ENCODE measurements at regions not wholly inside any gene's neighbourhood (a gene's known extent, or its start where the extent isn't known, plus 50 kb on each side); places are given as distances from the start of the nearest gene placed in this dataset.

DNA sequence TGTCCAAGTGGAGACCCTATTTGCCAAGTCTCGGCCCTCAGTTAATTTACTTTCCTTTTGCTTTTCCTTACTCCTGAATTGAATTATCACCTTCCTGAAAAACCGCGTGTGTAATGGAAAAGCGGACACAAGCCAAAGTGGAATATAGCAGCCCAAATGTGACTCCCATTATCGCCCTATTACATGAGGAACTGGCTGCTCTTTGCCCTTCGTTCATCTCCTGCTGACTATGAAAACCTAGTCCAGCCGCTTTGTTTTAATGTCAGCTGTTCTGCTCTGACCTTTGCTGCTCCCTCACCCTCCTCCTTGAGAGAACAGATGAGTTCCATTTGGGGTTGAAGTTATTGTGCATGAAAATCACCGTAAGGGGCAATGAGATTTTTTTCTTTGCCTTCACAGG is 632.7 kb upstream of the SUCLG2 start:
- 66 to 73% methylated on average over 8 of the region's 8 CpGs for WGBS, 2 donors
- no peaks in the 10 kb centered on the region for H3K27me3 ChIP-seq (ENCODE audit: control insufficient read depth in 1 of 2, insufficient read depth in 2 of 2, low read length in 2 of 2)
- no peak overlapping the region for H3K4me3 ChIP-seq (ENCODE audit: low read depth in 1 of 2, low read length in 2 of 2)
- no peak overlapping the region for H3K27ac ChIP-seq (ENCODE audit: low read depth in 2 of 2, low read length in 1 of 2)
- no peaks in the 10 kb centered on the region for H3K4me1 ChIP-seq (ENCODE audit: control insufficient read depth in 2 of 2, insufficient read depth in 2 of 2, low read length in 1 of 2)
- H3K36me3 ChIP-seq (ENCODE audit: control insufficient read depth in 2 of 2, insufficient read depth in 2 of 2, low read length in 1 of 2): no peaks in the 10 kb centered on the region
- H3K9me3 ChIP-seq (ENCODE audit: control insufficient read depth in 2 of 2, insufficient read depth in 1 of 2, low read depth in 1 of 2, low read length in 1 of 2): no peaks in the 10 kb centered on the region

GRCh38 chr3:68274286-68274685 is 619.9 kb upstream of the SUCLG2 start:
- WGBS, 2 donors: 13 to 22% methylated on average over 1 of the region's 1 CpG

GRCh38 chr3:68271145-68271544 is 616.7 kb upstream of the SUCLG2 start:
- WGBS, 2 donors: 82 to 89% methylated on average over 2 of the region's 2 CpGs
- no peak overlapping the region for H3K4me3 ChIP-seq (ENCODE audit: low read depth in 1 of 2, low read length in 2 of 2)
- H3K36me3 ChIP-seq (ENCODE audit: control insufficient read depth in 2 of 2, insufficient read depth in 2 of 2, low read length in 1 of 2): no peaks in the 10 kb centered on the region
- no peaks in the 10 kb centered on the region for H3K27me3 ChIP-seq (ENCODE audit: control insufficient read depth in 1 of 2, insufficient read depth in 2 of 2, low read length in 2 of 2)
- H3K4me1 ChIP-seq (ENCODE audit: control insufficient read depth in 2 of 2, insufficient read depth in 2 of 2, low read length in 1 of 2): no peaks in the 10 kb centered on the region
- no peak overlapping the region for H3K27ac ChIP-seq (ENCODE audit: low read depth in 2 of 2, low read length in 1 of 2)
- H3K9me3 ChIP-seq (ENCODE audit: control insufficient read depth in 2 of 2, insufficient read depth in 1 of 2, low read depth in 1 of 2, low read length in 1 of 2): no peaks in the 10 kb centered on the region

More at GRCh38 chr3:68274286-68274685, 619.9 kb upstream of the SUCLG2 start:
- Histone ChIP-seq H3K4me1 (ENCODE audit: control insufficient read depth in 2 of 2, insufficient read depth in 2 of 2, low read length in 1 of 2) (no peaks in the 10 kb centered on the region), H3K36me3 (ENCODE audit: control insufficient read depth in 2 of 2, insufficient read depth in 2 of 2, low read length in 1 of 2) (no peaks in the 10 kb centered on the region), H3K27ac (ENCODE audit: low read depth in 2 of 2, low read length in 1 of 2) (no peak overlapping the region), H3K27me3 (ENCODE audit: control insufficient read depth in 1 of 2, insufficient read depth in 2 of 2, low read length in 2 of 2) (no peaks in the 10 kb centered on the region), H3K4me3 (ENCODE audit: low read depth in 1 of 2, low read length in 2 of 2) (no peak overlapping the region), H3K9me3 (ENCODE audit: control insufficient read depth in 2 of 2, insufficient read depth in 1 of 2, low read depth in 1 of 2, low read length in 1 of 2) (no peaks in the 10 kb centered on the region)

- H3K4me3 ChIP-seq (ENCODE audit: low read depth in 1 of 2, low read length in 2 of 2): no peak overlapping the region
- no peak overlapping the region for H3K27ac ChIP-seq (ENCODE audit: low read depth in 2 of 2, low read length in 1 of 2)
- WGBS, 2 donors: 71 to 72% methylated on average over 3 of the region's 3 CpGs
- H3K4me1 ChIP-seq (ENCODE audit: control insufficient read depth in 2 of 2, insufficient read depth in 2 of 2, low read length in 1 of 2): no peaks in the 10 kb centered on the region
- H3K36me3 ChIP-seq (ENCODE audit: control insufficient read depth in 2 of 2, insufficient read depth in 2 of 2, low read length in 1 of 2): no peaks in the 10 kb centered on the region
- no peaks in the 10 kb centered on the region for H3K9me3 ChIP-seq (ENCODE audit: control insufficient read depth in 2 of 2, insufficient read depth in 1 of 2, low read depth in 1 of 2, low read length in 1 of 2)
- H3K27me3 ChIP-seq (ENCODE audit: control insufficient read depth in 1 of 2, insufficient read depth in 2 of 2, low read length in 2 of 2): no peaks in the 10 kb centered on the region
Observed at GRCh38 chr3:68256635-68257223, 602.3 kb upstream of the SUCLG2 start.

DNA sequence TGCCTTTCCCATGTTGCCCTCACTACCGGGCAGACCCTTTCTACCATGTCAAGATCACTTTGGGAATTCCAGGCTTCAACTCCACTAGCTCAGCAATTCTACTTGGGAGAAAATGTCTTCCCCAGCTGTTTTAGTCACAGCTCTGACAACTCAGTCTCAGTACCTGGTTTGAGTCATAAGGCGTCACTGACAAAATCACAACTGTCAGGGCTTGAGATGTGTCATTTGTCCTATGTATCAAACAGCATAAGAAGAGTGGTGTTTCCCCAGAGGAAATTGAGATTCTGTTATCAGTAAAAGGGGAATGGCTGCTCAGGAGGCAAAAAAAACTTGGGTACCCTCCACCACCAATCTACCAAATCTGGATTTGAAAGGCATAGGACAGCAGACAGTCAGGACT is 594.9 kb upstream of the SUCLG2 start:
- no peaks in the 10 kb centered on the region for H3K4me1 ChIP-seq (ENCODE audit: control insufficient read depth in 2 of 2, insufficient read depth in 2 of 2, low read length in 1 of 2)
- WGBS, 2 donors: 78 to 84% methylated on average over 2 of the region's 2 CpGs
- H3K27me3 ChIP-seq (ENCODE audit: control insufficient read depth in 1 of 2, insufficient read depth in 2 of 2, low read length in 2 of 2): no peaks in the 10 kb centered on the region

DNA sequence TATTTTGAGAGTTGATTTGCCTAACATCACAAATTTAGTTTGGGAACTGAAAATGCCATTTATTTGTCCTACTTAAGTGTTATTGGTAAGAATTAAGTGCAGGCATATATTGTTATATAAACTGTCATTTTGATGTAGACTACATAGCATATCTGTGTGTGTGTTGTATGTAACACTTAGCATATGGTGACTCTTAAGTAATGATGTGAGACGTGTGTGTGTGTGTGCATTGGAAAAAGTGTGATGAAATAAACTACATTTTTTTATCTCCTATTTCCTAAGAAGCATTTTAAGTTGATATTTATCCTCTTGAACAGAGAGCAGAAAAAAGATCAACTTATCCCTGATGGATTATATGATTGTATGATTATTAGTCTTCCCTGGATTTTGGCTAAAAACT is 588.2 kb upstream of the SUCLG2 start:
- WGBS, 2 donors: 60 to 65% methylated on average over 1 of the region's 1 CpG
- Histone ChIP-seq H3K27me3 (ENCODE audit: control insufficient read depth in 1 of 2, insufficient read depth in 2 of 2, low read length in 2 of 2) (no peaks in the 10 kb centered on the region), H3K27ac (ENCODE audit: low read depth in 2 of 2, low read length in 1 of 2) (no peak overlapping the region), H3K4me1 (ENCODE audit: control insufficient read depth in 2 of 2, insufficient read depth in 2 of 2, low read length in 1 of 2) (no peaks in the 10 kb centered on the region), H3K36me3 (ENCODE audit: control insufficient read depth in 2 of 2, insufficient read depth in 2 of 2, low read length in 1 of 2) (no peaks in the 10 kb centered on the region), H3K4me3 (ENCODE audit: low read depth in 1 of 2, low read length in 2 of 2) (no peak overlapping the region), H3K9me3 (ENCODE audit: control insufficient read depth in 2 of 2, insufficient read depth in 1 of 2, low read depth in 1 of 2, low read length in 1 of 2) (no peaks in the 10 kb centered on the region)

More for the DNA sequence above, 594.9 kb upstream of the SUCLG2 start:
- Histone ChIP-seq H3K36me3 (ENCODE audit: control insufficient read depth in 2 of 2, insufficient read depth in 2 of 2, low read length in 1 of 2) (no peaks in the 10 kb centered on the region), H3K4me3 (ENCODE audit: low read depth in 1 of 2, low read length in 2 of 2) (no peak overlapping the region), H3K9me3 (ENCODE audit: control insufficient read depth in 2 of 2, insufficient read depth in 1 of 2, low read depth in 1 of 2, low read length in 1 of 2) (no peaks in the 10 kb centered on the region), H3K27ac (ENCODE audit: low read depth in 2 of 2, low read length in 1 of 2) (no peak overlapping the region)

DNA sequence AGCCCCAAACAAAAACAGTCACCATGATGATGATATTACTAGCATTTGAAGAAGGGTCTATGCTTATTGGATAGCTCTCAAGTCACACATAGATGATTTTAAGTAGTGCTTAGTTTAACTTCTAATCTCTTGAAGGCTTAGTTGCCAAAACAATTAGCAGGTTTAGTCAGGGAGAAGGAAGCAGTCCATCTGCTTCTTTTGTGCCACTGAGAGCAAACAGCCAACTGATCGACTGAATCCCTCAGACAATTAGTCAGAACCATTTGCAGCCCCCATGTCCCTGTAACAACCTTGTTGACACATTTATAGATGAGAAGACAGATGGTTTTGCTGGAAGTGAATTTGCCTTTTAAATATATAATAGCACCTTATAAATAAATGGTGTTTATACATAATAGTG is 585.1 kb upstream of the SUCLG2 start:
- Histone ChIP-seq H3K27ac (ENCODE audit: low read depth in 2 of 2, low read length in 1 of 2) (no peak overlapping the region), H3K4me1 (ENCODE audit: control insufficient read depth in 2 of 2, insufficient read depth in 2 of 2, low read length in 1 of 2) (no peaks in the 10 kb centered on the region)
- 10 to 13% methylated on average over 1 of the region's 1 CpG for WGBS, 2 donors

DNA sequence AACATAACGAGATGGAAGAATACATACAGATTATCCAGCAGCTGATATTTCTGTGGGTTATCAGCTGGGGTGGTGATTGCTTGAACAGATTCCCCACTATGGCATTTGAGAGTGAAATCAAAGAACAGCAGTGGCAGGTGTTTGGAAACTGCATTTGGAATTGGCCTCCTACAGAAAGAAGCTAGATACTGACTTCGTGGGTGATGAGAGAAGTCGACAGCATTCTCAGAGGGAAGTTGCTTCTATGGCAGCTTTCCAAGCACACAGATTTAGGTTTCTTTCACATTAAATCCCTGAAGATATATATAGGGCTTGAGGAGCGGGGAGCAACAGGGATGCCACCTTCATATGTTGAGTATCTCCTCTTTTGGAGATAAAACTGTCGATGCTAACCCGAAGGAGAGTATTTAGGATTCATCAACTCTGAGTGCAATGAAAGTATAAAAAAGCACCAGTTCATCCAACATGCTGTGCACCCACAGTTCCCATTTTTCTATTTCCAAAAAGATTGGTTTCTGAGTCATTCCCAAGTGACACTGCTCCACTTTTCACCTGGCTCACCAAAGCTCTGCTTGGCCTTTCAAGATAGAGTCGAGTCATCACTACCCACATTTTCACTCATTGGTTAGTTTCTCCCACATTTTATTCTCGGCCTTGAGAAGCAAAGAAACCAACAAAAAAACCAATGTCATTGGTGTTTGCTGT is 579.8 kb upstream of the SUCLG2 start:
- 78 to 79% methylated on average over 8 of the region's 8 CpGs for WGBS, 2 donors
- Histone ChIP-seq H3K4me3 (ENCODE audit: low read depth in 1 of 2, low read length in 2 of 2) (no peak overlapping the region), H3K27ac (ENCODE audit: low read depth in 2 of 2, low read length in 1 of 2) (no peak overlapping the region), H3K36me3 (ENCODE audit: control insufficient read depth in 2 of 2, insufficient read depth in 2 of 2, low read length in 1 of 2) (no peaks in the 10 kb centered on the region), H3K4me1 (ENCODE audit: control insufficient read depth in 2 of 2, insufficient read depth in 2 of 2, low read length in 1 of 2) (no peaks in the 10 kb centered on the region), H3K9me3 (ENCODE audit: control insufficient read depth in 2 of 2, insufficient read depth in 1 of 2, low read depth in 1 of 2, low read length in 1 of 2) (no peaks in the 10 kb centered on the region), H3K27me3 (ENCODE audit: control insufficient read depth in 1 of 2, insufficient read depth in 2 of 2, low read length in 2 of 2) (no peaks in the 10 kb centered on the region)

More for the DNA sequence above, 585.1 kb upstream of the SUCLG2 start:
- Histone ChIP-seq H3K9me3 (ENCODE audit: control insufficient read depth in 2 of 2, insufficient read depth in 1 of 2, low read depth in 1 of 2, low read length in 1 of 2) (no peaks in the 10 kb centered on the region), H3K27me3 (ENCODE audit: control insufficient read depth in 1 of 2, insufficient read depth in 2 of 2, low read length in 2 of 2) (no peaks in the 10 kb centered on the region), H3K36me3 (ENCODE audit: control insufficient read depth in 2 of 2, insufficient read depth in 2 of 2, low read length in 1 of 2) (no peaks in the 10 kb centered on the region), H3K4me3 (ENCODE audit: low read depth in 1 of 2, low read length in 2 of 2) (no peak overlapping the region)

GRCh38 chr3:68228856-68229255 is 574.4 kb upstream of the SUCLG2 start:
- 40 to 44% methylated on average over 1 of the region's 1 CpG for WGBS, 2 donors
- Histone ChIP-seq H3K36me3 (ENCODE audit: control insufficient read depth in 2 of 2, insufficient read depth in 2 of 2, low read length in 1 of 2) (no peaks in the 10 kb centered on the region), H3K9me3 (ENCODE audit: control insufficient read depth in 2 of 2, insufficient read depth in 1 of 2, low read depth in 1 of 2, low read length in 1 of 2) (peaks cover 0 to 2% of the 10 kb centered on the region in 2 donors), H3K4me1 (ENCODE audit: control insufficient read depth in 2 of 2, insufficient read depth in 2 of 2, low read length in 1 of 2) (no peaks in the 10 kb centered on the region), H3K27me3 (ENCODE audit: control insufficient read depth in 1 of 2, insufficient read depth in 2 of 2, low read length in 2 of 2) (no peaks in the 10 kb centered on the region), H3K27ac (ENCODE audit: low read depth in 2 of 2, low read length in 1 of 2) (no peak overlapping the region), H3K4me3 (ENCODE audit: low read depth in 1 of 2, low read length in 2 of 2) (no peak overlapping the region)

GRCh38 chr3:68220832-68221231 is 566.4 kb upstream of the SUCLG2 start:
- Histone ChIP-seq H3K27me3 (ENCODE audit: control insufficient read depth in 1 of 2, insufficient read depth in 2 of 2, low read length in 2 of 2) (no peaks in the 10 kb centered on the region), H3K9me3 (ENCODE audit: control insufficient read depth in 2 of 2, insufficient read depth in 1 of 2, low read depth in 1 of 2, low read length in 1 of 2) (no peaks in the 10 kb centered on the region), H3K27ac (ENCODE audit: low read depth in 2 of 2, low read length in 1 of 2) (no peak overlapping the region), H3K4me1 (ENCODE audit: control insufficient read depth in 2 of 2, insufficient read depth in 2 of 2, low read length in 1 of 2) (no peaks in the 10 kb centered on the region), H3K4me3 (ENCODE audit: low read depth in 1 of 2, low read length in 2 of 2) (no peak overlapping the region), H3K36me3 (ENCODE audit: control insufficient read depth in 2 of 2, insufficient read depth in 2 of 2, low read length in 1 of 2) (no peaks in the 10 kb centered on the region)
- 72 to 74% methylated on average over 2 of the region's 2 CpGs for WGBS, 2 donors

Measured in esophagus (tissue), 2 donors.